ENCODE measurements at regions not wholly inside any gene's neighbourhood (a gene's known extent, or its start where the extent isn't known, plus 50 kb on each side); places are given as distances from the start of the nearest gene placed in this dataset.

DNA sequence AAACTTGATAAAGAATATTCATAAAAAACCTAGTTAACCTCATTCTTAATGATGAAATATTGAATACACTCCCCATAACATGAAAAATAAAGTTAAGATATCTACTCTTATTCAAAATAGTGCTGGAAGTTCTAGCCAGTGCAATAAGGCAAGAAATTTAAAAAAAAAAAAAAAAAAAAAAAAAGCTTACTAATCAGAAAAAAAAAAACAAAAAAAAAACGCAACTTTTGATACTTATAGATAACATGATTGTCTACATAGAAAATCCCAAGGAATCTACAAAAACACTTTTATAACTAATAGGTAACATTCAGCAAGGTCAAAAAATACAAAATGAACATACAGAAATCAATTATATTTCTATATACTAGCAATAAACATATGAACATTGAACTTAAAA, 515.6 kb downstream of the UQCRFS1 start:
- intact Hi-C loops (cut with micrococcal nuclease), result no loop called here
- POLR2A ChIA-PET, result no interaction called here

More for the DNA sequence above, 515.6 kb downstream of the UQCRFS1 start:
- Histone ChIP-seq H3K9me3 (replicated peaks; ENCODE audit: control insufficient read depth, insufficient read depth, low read length) (no peaks in the 10 kb centered on the region), H3K79me2 (ENCODE audit: control insufficient read depth, insufficient read depth, low read length) (no peaks in the 10 kb centered on the region), H4K20me1 (replicated peaks; ENCODE audit: control insufficient read depth, extremely low read depth, insufficient read depth, low read length) (no peaks in the 10 kb centered on the region), H3K4me3 (replicated peaks in 1 of 3; ENCODE audit: insufficient read depth in 1 of 3, low read depth in 1 of 3, low read length in 3 of 3) (no peak overlapping the region), H3K27ac (ENCODE audit: insufficient read depth, low read depth, low read length) (no peak overlapping the region), H3K9ac (replicated peaks; ENCODE audit: extremely low read depth, insufficient read depth, low read length) (no peak overlapping the region), H3K9me1 (replicated peaks; ENCODE audit: control insufficient read depth, extremely low read depth, insufficient read depth, low read length) (no peaks in the 10 kb centered on the region), H2AFZ (ENCODE audit: low read depth, low read length) (no peak overlapping the region), H3K4me2 (ENCODE audit: insufficient read depth, low read length) (no peak overlapping the region), H3K27me3 (ENCODE audit: control insufficient read depth in 2 of 2, insufficient read depth in 2 of 2, low read length in 2 of 2) (no peaks in the 10 kb centered on the region), H3K4me1 (ENCODE audit: control insufficient read depth, extremely low read depth, insufficient read depth, low read length) (no peaks in the 10 kb centered on the region), H3K36me3 (ENCODE audit: control insufficient read depth in 2 of 2, extremely low read depth in 1 of 2, insufficient read depth in 2 of 2, low read length in 2 of 2) (no peaks in the 10 kb centered on the region)
- dilution Hi-C loops (cut with MboI; ENCODE audit: extremely low pct_ligation_motif_present, low sequenced_read_pairs), result no loop called here
- FAIRE-seq, result no peak
- no peak for DNase-seq (ENCODE audit: low read depth, low spot score)
- no TSS peak for BruUV-seq (replicated peaks)
- CTCF ChIA-PET, result no interaction called here
- TF ChIP-seq, protein P1, sequence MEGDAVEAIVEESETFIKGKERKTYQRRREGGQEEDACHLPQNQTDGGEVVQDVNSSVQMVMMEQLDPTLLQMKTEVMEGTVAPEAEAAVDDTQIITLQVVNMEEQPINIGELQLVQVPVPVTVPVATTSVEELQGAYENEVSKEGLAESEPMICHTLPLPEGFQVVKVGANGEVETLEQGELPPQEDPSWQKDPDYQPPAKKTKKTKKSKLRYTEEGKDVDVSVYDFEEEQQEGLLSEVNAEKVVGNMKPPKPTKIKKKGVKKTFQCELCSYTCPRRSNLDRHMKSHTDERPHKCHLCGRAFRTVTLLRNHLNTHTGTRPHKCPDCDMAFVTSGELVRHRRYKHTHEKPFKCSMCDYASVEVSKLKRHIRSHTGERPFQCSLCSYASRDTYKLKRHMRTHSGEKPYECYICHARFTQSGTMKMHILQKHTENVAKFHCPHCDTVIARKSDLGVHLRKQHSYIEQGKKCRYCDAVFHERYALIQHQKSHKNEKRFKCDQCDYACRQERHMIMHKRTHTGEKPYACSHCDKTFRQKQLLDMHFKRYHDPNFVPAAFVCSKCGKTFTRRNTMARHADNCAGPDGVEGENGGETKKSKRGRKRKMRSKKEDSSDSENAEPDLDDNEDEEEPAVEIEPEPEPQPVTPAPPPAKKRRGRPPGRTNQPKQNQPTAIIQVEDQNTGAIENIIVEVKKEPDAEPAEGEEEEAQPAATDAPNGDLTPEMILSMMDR (IDR thresholded peaks at IDR 0.05; ENCODE audit: extremely low read depth in 1 of 2, insufficient read depth in 1 of 2, low read depth in 1 of 2, low read length in 2 of 2), result no peak
- TF ChIP-seq EZH2 (IDR thresholded peaks at IDR 0.05; ENCODE audit: borderline replicate concordance, low read depth, low read length, severe bottlenecking), result no peak
- TF ChIP-seq, protein P2, sequence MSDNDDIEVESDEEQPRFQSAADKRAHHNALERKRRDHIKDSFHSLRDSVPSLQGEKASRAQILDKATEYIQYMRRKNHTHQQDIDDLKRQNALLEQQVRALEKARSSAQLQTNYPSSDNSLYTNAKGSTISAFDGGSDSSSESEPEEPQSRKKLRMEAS (IDR thresholded peaks at IDR 0.05; ENCODE audit: insufficient read depth, insufficient read length), result no peak
- TF ChIP-seq MYC (IDR thresholded peaks at IDR 0.05; ENCODE audit: low read depth, low read length), result no peak
- no peak for TF ChIP-seq FOS (IDR thresholded peaks at IDR 0.05; ENCODE audit: borderline replicate concordance, insufficient read depth, low read length)
- TF ChIP-seq JUN (IDR thresholded peaks at IDR 0.05; ENCODE audit: borderline replicate concordance, insufficient read depth, insufficient read length, low read depth), result no peak
- no peak for TF ChIP-seq GATA2 (IDR thresholded peaks at IDR 0.05; ENCODE audit: insufficient read depth, insufficient read length, low read depth, low read length)
- no peak for TF ChIP-seq POLR2A (IDR thresholded peaks at IDR 0.05; ENCODE audit: low read depth, low read length)
- no peak for TF ChIP-seq POLR2AphosphoS5 (IDR thresholded peaks at IDR 0.05; ENCODE audit: insufficient read depth, low read depth, low read length)

Data from endothelial cell of umbilical vein (primary cell).